CD1c-positive myeloid dendritic cell (primary cell): ENCODE measurements at regions not wholly inside any gene's neighbourhood (a gene's known extent, or its start where the extent isn't known, plus 50 kb on each side); places are given as distances from the start of the nearest gene placed in this dataset.

Experiments
- DNase-seq: peaks from one replicate; pipeline ENCODE4 v3.0.0-alpha.2; 2016; ENCODE audit errors: extremely low spot score

GRCh38 chr3:177569193-177569592 lies 371.9 kb upstream of the TBL1XR1 start:
- no peak for DNase-seq

- DNase-seq: peak; percentile 40
These were observed 372.8 kb upstream of the TBL1XR1 start for GRCh38 chr3:177569875-177570657.

GRCh38 chr3:177571271-177571943 lies 374.1 kb upstream of the TBL1XR1 start:
- DNase-seq: no peak

- no peak for DNase-seq
These were observed 374.6 kb upstream of the TBL1XR1 start for GRCh38 chr3:177571944-177572315.

GRCh38 chr3:177574222-177574856 lies 377.1 kb upstream of the TBL1XR1 start:
- peak; percentile 50 for DNase-seq

- no peak for DNase-seq
These were observed 379.5 kb upstream of the TBL1XR1 start for GRCh38 chr3:177576746-177577145.

- DNase-seq: peak; percentile 25
These were observed 381.2 kb upstream of the TBL1XR1 start for GRCh38 chr3:177578488-177578887.

GRCh38 chr3:177579419-177579818 lies 382.1 kb upstream of the TBL1XR1 start:
- no peak for DNase-seq

- no peak for DNase-seq
These were observed 383.2 kb upstream of the TBL1XR1 start for GRCh38 chr3:177580437-177580836.

GRCh38 chr3:177585271-177585670 lies 388.0 kb upstream of the TBL1XR1 start:
- no peak for DNase-seq

- DNase-seq: no peak
These were observed 391.9 kb upstream of the TBL1XR1 start for GRCh38 chr3:177589041-177589650.

- DNase-seq: peak; percentile 44
These were observed 392.7 kb upstream of the TBL1XR1 start for GRCh38 chr3:177589911-177590381.

- DNase-seq: no peak
These were observed 393.5 kb upstream of the TBL1XR1 start for GRCh38 chr3:177590826-177591225.

- DNase-seq: peak; percentile 91
These were observed 394.1 kb upstream of the TBL1XR1 start for GRCh38 chr3:177591379-177591778.

- no peak for DNase-seq
These were observed 396.8 kb upstream of the TBL1XR1 start for GRCh38 chr3:177594096-177594495.

- DNase-seq: no peak
These were observed 398.4 kb upstream of the TBL1XR1 start for GRCh38 chr3:177595530-177596188.

GRCh38 chr3:177596248-177596815 lies 399.1 kb upstream of the TBL1XR1 start:
- no peak for DNase-seq

- DNase-seq: no peak
These were observed 399.6 kb upstream of the TBL1XR1 start for GRCh38 chr3:177596816-177597271.

GRCh38 chr3:177597311-177598096 lies 400.2 kb upstream of the TBL1XR1 start:
- peak; percentile 51 for DNase-seq

- DNase-seq: no peak
These were observed 401.0 kb upstream of the TBL1XR1 start for GRCh38 chr3:177598097-177598833.
